GM10266 (cell line): ENCODE measurements at regions not wholly inside any gene's neighbourhood (a gene's known extent, or its start where the extent isn't known, plus 50 kb on each side); places are given as distances from the start of the nearest gene placed in this dataset.

Experiments used
- DNase-seq: peaks from one replicate; pipeline ENCODE4 v3.0.0; 2012; ENCODE audit errors: extremely low spot score
- CTCF ChIP-seq: IDR thresholded peaks from 2 replicates; pipeline ENCODE4 v1.5.1; 2012; ENCODE audit warnings: mild to moderate bottlenecking, low read depth; ENCODE audit not compliant: control insufficient read depth, insufficient read depth; ENCODE audit errors: missing control alignments

GRCh38 chr2:194765723-194766122, 891.3 kb upstream of the SLC39A10 start:
- no peak for DNase-seq
- no peak for TF ChIP-seq CTCF

DNA sequence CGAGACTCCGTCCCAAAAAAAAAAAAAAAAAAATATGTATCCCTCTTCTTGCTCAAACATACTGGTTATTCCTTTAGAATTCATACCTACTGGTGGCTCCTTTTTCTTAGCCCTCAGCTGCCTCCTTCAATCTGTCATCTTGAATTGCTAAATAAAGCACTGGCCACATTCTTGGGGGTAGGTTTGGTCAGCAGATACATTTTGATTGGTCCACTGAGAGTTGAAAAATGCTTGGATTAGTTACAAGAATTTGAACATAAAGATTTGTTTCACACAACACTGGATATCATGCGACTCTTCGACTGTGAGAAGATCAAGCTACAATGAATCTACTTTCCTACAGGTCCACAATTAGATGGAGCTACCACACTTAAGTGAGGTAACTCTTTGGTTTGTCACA, 906.1 kb upstream of the SLC39A10 start:
- no peak for DNase-seq
- TF ChIP-seq CTCF: no peak

DNA sequence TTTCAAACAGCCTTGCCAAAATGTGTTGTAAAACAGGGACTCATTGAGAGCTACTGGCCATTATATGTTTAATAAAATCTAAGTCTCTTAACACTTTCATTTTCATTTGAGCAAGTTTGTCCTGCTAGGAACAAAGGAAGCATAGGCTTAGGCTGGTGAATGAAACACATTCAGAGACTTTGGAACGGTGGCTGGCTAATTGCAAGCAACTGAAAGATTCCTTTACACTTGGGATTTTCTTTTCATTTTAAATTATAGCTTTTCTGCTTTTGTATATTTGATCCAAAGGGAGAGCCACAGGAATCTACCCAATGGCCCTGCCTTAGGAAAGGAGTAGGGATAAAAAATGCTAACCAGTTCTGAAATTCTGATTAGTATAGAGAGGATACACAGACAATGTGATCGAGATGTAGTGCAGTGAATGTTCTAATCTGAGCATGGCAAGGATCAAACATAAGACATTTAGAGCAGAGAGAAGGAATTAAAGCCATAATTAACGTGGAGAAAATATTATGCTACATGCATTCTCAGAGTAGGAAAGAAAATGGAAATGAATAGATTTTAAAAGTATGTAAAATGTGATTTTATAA, 911.4 kb upstream of the SLC39A10 start:
- no peak for TF ChIP-seq CTCF
- no peak for DNase-seq

GRCh38 chr2:194742706-194743105, 914.3 kb upstream of the SLC39A10 start:
- no peak for TF ChIP-seq CTCF
- no peak for DNase-seq

- TF ChIP-seq CTCF: no peak
- DNase-seq: no peak
These were observed 917.8 kb upstream of the SLC39A10 start for GRCh38 chr2:194739217-194739616.

DNA sequence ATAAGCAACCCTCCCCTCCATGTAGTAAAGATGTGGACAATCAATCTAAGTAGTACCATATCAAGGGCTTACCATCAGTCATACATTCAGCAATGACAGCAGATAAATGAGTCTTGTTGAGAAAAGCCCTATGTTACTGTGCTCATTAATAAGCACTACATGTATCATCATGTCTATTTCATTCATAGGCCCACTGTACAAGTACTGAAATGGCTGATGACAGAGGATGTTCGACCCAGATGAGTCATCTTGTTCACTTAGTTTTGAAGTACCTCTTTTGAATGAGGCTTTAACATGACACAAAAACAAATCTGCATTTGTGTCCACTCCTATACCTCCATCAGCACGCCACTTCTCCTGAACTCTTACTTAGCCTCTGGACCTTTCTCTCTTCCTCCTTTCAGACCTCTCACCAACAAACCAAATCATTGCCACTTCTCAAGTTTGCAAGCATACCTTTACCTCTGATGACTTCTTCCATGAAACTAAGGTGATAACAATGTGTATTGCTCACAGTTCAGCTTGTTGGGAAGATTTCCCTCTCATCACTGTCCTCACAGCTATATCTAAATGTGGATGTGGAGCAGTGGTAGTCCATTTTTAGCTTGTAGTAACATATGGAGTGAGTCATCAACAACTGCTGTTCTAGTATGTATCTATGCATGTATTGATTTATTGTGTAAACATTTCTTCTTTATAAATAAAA, 921.0 kb upstream of the SLC39A10 start:
- DNase-seq: no peak
- TF ChIP-seq CTCF: no peak

- TF ChIP-seq CTCF: no peak
- no peak for DNase-seq
These were observed 926.8 kb upstream of the SLC39A10 start for GRCh38 chr2:194730266-194730665.
